ENCODE measurements at regions not wholly inside any gene's neighbourhood (a gene's known extent, or its start where the extent isn't known, plus 50 kb on each side); places are given as distances from the start of the nearest gene placed in this dataset.

DNA sequence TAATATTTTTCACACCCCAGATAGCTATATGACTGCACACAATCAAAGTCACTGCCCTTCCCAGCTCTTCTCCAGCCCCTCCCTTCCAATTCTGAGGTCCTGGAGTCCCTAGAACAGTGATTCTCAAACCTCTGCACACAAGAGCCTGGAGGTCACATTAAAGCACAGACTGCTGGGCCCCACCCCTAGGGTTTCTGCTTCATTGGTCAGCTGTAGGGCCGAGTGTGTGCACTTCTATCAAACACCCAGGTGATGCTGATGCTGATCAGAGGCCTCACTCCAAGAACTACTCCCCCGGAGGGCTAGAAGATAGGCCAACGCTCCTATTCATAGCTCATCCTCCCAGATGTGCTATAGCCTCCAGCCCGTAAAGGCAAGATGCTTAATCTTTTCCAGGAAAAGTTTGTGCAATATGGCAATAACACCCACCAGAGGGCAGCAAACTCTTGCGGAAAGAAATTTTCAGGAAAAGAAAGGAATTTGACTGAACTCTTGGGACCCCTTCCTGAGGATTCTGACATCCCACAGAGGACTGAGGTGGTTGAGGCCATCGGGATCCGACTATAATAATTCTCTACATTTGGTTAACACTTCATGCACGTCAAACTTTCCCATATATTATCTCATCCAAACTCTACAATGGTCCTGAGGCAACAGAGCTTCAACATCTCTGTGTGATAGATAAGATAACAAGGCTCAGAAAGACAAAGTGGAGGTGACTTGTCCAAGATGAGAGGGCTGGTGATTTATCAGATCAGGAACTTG is 194.2 kb upstream of the PKDCC start:
- DNase-seq (ENCODE audit: low read depth): no peak

DNA sequence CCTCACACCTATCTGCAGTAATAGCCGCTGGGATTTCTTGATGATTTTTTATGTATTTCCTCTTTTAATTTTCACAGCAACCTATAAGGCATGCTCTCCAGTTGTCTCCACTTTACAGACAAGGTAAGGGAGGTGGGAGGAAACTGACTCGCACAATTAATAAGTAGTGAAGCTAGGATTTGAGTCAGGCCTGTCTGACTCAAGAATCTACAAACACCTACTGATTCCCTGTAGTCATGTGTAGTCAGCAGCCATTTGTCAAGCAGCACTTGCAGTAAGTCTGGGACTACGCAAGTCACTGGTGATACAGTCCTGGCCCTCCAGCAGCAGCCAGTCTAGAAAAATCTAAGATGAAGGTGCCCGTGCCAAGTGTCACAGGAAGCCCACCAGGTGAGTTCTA is 193.6 kb upstream of the PKDCC start:
- no peak for DNase-seq (ENCODE audit: low read depth)

DNA sequence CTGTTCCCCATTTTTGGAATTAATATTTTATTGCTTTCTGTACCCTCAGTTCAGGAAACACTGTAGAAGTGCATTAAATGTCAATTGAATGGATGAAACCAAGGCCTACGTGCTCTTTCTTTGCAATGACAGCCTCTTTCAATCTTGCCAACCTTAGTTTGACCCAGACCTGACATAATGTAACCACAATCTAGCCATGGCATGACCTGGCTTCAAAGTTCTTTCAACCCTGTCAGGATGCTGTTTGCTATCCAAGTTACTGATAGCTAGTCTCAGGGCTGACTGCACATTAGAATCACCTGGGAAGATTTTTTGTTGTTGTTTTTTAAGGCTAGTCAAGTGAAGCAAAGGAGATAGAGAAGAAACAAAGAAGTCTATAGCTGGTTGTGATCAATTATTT is 190.9 kb upstream of the PKDCC start:
- no peak for DNase-seq (ENCODE audit: low read depth)

DNA sequence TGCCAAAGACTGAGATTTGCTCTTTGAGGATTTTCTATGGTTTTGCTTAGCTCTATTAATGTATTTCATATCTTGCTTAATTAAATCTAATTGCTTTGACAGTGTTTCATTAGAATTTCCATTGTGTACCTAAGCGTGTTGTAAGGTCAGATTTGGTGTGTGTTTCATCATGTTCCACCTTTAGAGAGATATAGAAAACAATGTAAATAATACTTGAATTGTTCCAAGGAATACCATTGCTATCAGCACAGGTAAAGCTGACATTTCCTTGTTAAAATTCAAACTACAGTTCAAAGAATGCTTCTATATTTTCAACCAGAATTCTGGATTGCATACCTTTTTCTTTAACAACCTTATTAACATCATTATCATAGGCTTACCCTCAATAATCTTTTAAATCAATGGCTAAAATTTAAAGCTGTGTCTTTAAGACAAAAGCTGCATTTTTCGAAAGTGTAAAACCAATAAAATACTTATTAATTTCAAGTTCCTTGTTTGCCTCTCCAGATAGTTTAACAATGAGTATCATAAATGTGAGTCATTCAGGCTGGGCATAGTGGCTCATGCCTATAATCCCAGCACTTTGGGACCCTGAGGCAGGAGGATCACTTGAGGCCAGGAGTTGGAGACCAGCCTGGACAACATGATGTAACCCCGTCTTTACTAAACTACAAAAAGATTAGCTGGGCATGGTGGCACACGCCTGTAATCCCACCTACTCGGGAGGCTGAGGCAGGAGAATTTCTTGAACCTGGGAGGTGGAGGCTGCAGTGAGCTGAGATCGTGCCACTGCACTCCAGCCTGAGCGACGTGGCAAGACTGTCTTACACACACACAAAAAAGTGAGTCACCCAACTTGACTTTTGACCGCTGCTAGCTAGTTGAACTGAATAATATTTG is 188.0 kb upstream of the PKDCC start:
- DNase-seq (ENCODE audit: low read depth): no peak

DNA sequence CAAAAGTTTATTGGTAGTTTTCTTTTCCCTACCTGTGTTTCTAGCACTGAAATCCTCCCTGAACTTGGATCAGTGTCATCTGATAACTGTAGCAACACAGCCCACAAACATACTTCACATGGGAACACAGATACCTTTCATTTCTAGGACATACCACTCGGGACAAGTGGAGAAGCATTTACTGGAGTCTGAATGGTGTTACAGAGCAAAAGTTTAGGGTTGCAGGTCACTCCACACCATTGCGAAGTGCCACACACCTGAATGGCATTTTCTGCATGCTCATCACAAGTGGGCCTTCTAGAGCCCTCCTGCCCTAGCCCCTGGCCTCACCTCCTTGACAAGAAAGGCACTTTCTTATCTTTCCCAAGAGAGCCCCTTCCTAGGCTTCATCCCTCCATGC is 184.8 kb upstream of the PKDCC start:
- no peak for DNase-seq (ENCODE audit: low read depth)

DNA sequence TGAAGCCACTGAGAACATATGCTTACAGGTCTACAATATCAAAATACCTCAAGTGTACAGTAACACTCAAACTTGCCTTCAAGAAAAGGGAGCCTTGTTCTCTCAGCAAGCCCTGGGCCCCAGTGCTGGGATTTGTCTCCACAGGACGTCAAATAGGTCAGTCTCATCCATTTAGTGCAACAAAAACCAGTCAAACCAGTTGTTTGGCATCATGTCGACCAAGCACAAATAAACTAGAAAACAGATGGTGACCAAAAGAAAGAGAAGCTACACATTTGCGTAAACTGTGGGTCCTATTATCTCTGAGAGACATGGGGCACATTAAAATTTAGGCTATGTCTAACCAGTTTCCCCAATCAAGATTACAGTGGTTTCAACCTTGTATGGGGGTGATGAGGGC is 182.6 kb upstream of the PKDCC start:
- DNase-seq (ENCODE audit: low read depth): no peak

DNA sequence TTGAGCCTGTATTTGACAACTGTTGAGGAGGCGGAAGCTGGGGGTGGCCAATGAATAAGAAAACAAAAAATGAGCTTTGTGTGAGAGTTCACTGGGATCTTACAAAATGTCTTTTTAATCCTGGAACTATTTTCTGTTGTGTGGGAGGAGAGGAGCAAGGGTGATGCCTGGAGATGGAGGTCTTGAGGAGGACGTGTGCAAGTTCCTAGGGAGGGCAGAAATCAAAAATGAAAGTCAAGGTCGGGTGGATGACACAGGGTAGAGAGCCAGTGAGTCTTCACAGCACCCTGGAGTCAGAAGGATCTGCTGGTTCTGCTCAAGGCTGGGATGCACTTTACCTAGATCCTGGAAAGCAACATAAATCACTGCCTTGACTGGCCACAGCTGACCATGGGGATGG is 180.3 kb upstream of the PKDCC start:
- DNase-seq (ENCODE audit: low read depth): no peak

DNA sequence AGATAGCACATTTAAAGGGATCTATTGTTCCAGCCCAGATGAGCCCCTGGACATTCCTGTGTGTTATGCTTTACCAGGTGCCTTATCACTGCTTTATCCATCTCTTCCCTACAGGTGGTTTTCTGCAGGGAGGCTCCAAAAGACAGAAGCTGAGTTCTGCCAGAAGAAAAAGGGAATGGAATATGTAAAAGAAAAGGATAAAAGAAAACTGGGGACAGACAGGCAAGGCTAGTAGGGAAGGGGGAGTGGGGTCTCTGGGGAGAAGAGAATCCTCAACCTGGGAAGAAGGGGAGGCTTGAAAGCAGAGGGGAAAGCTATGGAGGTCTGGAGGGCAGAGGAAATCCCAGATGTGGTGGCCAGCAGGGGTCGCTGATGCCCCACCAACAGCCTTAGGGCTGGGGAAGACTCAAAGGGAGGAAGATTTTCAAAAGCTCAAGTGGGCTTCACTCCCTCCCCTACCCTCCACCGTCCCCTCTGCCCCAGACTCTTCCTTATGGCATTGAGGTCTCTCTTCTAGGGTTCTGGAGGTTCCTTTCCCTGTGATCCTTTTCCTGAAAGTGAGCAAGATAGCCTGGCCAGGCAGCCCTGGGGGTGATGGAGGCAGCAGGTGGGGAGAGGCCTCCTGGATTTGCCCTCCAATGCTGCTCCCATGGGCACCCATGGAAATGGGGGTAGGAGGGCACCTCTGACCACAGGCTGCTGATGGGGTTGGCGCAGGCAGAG is 178.1 kb upstream of the PKDCC start:
- peak; percentile 51 for DNase-seq (ENCODE audit: low read depth)

DNA sequence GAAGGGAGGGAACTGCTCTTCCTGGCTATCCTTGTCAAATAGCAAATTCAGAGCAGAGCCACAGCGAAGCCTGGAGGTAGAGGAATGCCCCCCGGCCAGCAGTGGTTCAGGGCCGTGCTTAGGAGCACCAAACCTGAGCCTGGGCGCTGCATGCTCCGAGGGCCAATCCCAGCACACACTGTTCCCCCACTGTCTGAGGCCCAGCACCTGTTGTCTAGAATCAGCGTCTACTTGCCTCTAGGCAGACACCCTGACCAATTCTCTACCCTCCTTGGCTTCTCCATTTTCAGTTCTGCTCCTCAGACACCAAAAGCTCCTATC is 177.6 kb upstream of the PKDCC start:
- DNase-seq (ENCODE audit: low read depth): no peak

DNA sequence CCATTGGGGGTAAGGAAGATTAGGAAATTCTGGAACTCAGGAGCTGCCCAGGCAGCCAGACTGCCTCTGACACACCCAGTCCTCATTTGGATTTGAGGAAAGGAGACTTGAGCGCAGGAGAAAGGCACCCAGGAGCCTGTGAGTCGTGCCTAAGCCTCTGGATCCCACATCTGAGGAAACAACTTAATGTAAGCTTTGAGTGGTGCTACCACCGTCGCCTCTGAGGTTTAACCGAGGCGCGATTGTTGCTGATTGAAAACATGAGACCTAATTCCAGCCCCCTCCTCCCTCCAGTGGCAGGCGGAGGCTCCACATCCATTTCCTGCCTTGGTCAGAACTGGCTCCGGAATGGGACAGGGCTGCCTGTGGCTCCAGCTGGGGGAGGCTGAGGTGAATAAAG is 176.7 kb upstream of the PKDCC start:
- DNase-seq (ENCODE audit: low read depth): no peak

DNA sequence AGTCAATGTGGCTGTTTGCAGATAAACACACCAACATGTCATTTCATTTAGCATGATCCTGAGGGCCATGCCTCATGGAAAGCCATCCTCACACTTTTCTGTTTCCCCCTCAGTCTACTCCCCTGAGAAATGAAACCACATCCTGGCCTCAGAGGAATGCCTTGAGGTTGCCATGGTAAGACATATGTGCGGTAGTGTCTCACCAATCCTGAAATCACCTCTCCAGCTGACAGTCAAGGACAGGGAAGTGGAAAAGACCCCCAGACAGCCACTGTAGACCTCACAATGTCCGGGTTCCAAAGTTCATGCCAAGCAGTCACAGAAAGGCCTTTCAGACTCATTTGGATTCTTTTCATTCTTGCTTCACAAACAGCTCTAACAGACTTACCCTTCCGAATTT is 175.2 kb upstream of the PKDCC start:
- no peak for DNase-seq (ENCODE audit: low read depth)

DNA sequence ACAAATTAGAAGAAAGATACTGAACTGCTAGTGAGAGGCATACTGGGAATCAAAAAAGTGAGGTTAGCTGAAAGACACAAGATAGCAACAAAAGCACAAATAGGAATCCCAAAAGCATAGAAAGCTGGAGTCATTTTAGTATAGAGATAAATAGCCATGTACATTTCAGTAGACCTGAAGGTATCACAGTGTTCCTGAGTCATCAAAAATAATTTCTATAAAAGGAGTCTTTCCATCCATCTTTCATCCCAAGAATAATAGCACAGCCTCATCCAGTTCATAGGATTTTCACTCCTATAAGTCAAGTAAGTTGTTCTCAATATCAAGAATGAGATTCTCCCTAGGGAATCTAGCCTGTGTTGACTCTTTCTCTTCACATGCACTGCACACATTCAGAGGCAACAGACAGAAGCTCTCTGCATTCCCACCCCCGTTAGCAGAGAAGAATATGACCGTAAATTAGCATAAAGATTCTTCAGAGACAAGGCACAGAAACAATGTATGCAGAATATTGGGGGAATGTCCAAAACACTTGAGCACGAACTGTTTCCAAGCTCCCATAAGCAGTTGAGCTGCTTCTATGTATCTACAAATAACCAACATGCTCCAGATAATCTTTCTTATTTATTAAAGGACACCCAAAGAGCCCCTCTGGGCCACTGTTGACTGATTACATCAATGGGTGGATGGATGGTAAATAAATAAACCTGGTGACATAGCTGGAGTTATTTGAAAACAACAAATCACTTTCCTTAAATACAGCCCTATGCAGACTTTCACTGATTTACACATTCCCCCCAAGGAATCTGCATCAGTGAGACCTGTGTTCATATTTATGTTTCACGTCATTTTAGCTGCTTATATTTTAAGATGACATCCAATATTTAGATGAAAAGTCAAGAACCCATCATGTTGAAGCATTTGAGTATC is 174.5 kb upstream of the PKDCC start:
- DNase-seq (ENCODE audit: low read depth): no peak

DNA sequence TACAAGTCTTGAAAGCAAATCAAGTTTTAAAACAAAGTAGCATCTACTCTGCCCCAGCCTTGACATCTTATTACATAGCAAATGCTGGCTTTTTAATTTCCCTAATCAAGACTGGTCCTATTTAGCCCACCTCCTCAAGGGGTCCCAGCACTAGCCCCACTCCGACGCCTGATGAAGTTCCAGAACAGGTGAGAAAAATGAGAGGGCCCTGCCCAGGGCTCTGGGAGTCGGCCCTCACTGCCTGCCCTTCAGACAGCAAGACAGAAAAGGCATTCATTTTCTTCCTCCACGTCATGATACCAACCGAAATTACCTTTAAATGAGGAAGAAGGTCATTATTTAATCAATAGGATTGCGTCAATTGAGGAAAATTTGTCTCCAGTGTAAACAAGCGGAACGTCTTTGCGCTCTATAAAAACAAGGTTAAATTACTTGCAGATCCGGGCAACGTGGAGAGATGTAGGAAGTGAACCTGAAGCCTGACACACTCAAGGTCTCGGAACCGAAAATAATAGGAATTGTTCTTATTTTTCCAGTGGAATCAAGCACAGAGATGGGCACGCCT is 170.6 kb upstream of the PKDCC start:
- no peak for DNase-seq (ENCODE audit: low read depth)

DNA sequence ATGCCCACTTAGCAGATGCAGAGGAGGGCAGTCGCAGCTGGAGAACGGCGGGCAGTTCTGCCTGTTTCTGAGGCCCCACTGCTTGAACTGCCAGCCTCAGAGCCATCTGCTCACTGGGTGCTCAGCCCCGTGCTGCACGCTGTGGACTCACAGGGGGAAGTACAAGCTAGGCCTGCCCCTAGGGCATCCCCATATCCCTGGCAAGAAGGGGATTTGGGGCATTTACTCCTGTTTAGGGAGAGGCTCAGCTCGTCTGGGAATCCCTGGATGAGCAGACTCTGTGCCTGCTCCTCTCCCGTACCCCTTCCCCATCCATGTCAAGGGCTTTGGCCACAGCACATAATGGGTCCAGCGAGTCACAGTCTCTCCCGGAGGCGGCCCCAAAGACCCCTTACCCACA is 169.8 kb upstream of the PKDCC start:
- DNase-seq (ENCODE audit: low read depth): no peak

DNA sequence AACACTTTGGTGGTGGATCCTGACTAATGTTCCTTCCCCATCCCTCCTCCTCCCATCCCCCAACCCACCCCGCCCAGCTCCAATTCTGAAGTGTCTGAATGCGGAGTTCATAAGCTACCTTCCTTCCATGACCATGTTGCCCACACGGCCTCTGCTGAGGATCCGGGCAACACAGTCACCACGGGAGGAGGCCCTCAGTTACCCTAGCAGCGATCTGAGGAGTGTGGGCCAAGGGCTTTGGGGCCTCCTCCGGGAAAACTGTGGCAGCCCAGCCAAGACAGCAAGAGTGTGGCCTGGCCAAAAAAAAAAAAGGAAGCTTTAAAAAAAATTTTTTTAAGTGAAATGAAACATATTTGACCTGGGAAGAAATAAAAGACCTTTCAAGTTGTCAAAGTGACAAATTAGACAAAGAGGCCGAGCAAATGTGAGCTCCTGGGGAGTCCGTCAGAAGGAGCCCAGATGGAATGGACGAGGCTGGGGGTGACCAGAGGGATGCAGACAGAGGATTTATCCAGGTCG is 169.0 kb upstream of the PKDCC start:
- no peak for DNase-seq (ENCODE audit: low read depth)

DNA sequence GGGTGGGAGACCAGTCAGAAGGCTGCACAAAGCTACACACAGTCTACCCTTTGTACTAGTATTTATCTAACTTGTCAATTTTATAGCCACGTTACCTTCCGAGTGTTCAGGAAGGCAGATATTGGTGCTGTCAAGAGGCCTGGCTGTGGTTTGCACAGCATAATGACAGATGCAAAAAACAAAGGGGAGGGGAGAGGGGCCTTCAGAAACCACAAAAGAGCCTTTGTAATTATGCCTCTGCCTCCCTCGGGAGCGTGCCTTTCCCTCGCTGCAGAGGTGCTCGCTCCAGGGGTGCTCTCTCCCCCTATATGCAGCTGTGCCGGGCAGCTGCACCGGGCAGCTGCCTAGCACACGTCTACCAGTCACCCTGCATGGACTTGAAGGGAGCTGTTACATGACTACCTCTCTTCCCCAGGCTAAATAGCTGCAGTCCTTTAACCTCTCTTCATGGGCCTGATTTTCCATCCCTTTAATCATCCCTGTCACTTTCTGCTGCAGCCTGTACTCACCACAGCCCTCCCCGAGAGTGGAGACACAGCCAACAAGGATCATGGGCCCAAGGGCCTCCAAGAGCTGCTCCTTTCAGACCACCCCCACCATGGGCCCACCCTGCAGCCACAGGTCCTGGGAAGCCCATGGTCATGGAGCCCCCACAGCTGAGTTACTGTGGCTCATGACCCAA is 168.4 kb upstream of the PKDCC start:
- DNase-seq (ENCODE audit: low read depth): no peak

DNA sequence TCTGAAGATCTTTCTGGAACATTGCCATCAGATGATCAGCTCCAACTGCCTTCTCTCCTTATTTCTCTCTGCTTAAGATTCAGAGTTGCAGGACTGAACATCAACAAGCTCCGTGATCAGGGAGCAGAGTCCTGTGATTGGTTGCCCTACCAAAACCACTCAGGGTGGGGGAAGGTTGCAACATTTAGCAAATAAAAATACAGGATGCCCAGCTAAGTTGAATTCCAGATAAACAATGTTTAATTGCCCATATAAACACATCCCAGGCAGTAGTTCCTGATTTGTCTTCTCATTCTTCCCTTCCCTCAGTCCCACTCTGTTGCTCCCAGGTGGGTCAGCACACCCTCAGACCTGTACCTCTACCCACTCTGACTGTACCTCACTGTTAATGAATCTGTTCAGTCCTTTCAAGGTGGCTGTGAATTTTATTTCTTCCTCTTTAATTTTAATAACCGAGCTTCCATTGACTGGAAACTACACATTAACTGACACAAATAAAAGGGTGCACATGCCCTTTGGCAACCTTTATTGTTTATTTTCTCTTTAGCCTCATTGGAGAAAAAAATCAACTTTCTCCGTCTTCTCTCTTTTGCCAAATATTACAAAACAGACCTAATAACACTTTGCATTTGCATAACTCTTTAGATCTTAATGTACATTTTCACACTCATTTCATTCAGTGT is 167.1 kb upstream of the PKDCC start:
- no peak for DNase-seq (ENCODE audit: low read depth)

DNA sequence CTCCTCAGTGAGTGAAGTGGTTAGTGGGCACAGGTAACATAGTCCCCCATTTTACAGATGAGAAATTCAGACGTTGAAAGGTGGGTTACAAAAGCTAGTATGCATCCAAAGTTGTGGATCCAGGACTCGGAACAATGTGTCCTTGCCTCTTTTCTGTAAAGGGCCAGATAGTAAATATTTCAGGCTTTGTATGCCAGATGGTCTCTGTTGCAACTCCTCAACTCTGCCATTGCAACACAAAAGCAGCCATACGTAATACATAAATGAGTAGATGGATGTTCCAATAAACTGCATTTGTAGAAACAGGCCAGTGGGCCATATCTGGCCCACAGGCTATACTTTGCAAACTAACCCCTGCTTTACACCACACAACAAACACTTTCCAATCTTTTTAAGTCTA is 166.6 kb upstream of the PKDCC start:
- no peak for DNase-seq (ENCODE audit: low read depth)

DNA sequence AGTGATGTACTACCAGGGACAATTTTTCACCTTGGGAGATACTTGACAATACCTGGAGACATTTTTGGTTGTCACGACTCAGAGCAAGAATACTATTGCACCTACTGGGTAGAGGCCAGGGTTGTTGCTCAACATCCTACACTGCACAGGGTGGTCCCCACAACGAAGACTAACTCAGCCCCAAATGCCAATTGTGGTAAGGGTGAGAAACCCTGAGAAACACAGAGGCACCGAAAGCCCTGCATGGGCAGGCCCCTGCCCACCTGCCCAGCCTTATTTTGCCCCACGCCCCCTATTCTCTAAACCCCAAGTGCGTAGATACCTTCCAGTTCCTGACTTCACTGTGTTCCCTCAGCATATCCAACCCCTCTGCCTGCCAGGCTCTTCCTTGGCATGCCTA is 163.1 kb upstream of the PKDCC start:
- DNase-seq (ENCODE audit: low read depth): no peak

DNA sequence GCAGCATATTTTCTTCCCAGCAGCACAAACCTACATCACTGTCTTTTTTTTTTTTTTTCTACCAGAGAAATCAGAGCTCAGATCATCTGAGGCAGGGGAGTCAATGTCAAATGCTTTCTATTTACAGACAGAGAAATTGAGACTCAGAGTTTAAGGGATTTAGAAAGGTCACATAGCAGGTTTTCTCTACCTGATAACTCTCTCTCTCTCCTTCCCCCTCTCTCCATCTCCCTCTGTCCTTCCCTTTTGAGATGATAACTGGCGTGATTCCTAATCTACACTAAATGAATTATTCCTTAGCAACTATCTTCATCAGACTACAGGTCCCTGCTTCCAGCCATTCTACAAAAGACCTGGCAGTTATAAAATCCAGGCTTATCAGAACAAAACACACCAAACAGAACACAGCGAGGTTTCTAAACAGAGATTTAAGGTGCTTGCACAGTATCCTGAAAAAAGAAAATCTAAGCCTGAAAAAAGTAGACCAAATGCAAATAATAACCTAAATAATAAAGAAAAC is 161.6 kb upstream of the PKDCC start:
- DNase-seq (ENCODE audit: low read depth): no peak
